Mucosa of gallbladder (tissue), 1 donor: ENCODE measurements at regions not wholly inside any gene's neighbourhood (a gene's known extent, or its start where the extent isn't known, plus 50 kb on each side); places are given as distances from the start of the nearest gene placed in this dataset.

ENCODE experiments used
- DNase-seq: peaks from one replicate; pipeline ENCODE4 v3.0.0-alpha.2; 2020; ENCODE audit warnings: low spot score
- donor health status: DM: no; HTN: no; CAD: no.

GRCh38 chr6:23890543-23891227 is 235.3 kb upstream of the NRSN1 start:
- DNase-seq, result no peak

- DNase-seq, result no peak
These were observed 220.7 kb upstream of the NRSN1 start for GRCh38 chr6:23905133-23905815.

- no peak for DNase-seq
These were observed 215.6 kb upstream of the NRSN1 start for GRCh38 chr6:23910420-23910819.

- no peak for DNase-seq
These were observed 198.1 kb upstream of the NRSN1 start for GRCh38 chr6:23927935-23928334.

- no peak for DNase-seq
These were observed 196.8 kb upstream of the NRSN1 start for GRCh38 chr6:23929201-23929600.

- no peak for DNase-seq
These were observed 185.5 kb upstream of the NRSN1 start for GRCh38 chr6:23940466-23940865.

GRCh38 chr6:23951691-23952090 is 174.3 kb upstream of the NRSN1 start:
- no peak for DNase-seq

GRCh38 chr6:23952245-23952644 is 173.8 kb upstream of the NRSN1 start:
- no peak for DNase-seq

- DNase-seq, result no peak
These were observed 172.0 kb upstream of the NRSN1 start for GRCh38 chr6:23953976-23954375.

GRCh38 chr6:23957017-23957416 is 169.0 kb upstream of the NRSN1 start:
- no peak for DNase-seq

GRCh38 chr6:23964865-23965264 is 161.2 kb upstream of the NRSN1 start:
- DNase-seq, result no peak

- DNase-seq, result no peak
These were observed 156.7 kb upstream of the NRSN1 start for GRCh38 chr6:23969344-23969743.

GRCh38 chr6:23977706-23978105 is 148.3 kb upstream of the NRSN1 start:
- DNase-seq, result no peak

GRCh38 chr6:23980965-23981364 is 145.1 kb upstream of the NRSN1 start:
- DNase-seq, result no peak

GRCh38 chr6:23981923-23982322 is 144.1 kb upstream of the NRSN1 start:
- DNase-seq, result no peak

- DNase-seq, result no peak
These were observed 142.3 kb upstream of the NRSN1 start for GRCh38 chr6:23983735-23984134.

- no peak for DNase-seq
These were observed 141.0 kb upstream of the NRSN1 start for GRCh38 chr6:23985015-23985414.

GRCh38 chr6:23989885-23990533 is 136.0 kb upstream of the NRSN1 start:
- DNase-seq, result no peak

GRCh38 chr6:23994013-23994412 is 132.0 kb upstream of the NRSN1 start:
- no peak for DNase-seq

GRCh38 chr6:24004062-24004461 is 122.0 kb upstream of the NRSN1 start:
- no peak for DNase-seq

- DNase-seq, result no peak
These were observed 121.4 kb upstream of the NRSN1 start for GRCh38 chr6:24004659-24005058.

- DNase-seq, result no peak
These were observed 119.8 kb upstream of the NRSN1 start for GRCh38 chr6:24006254-24006653.

GRCh38 chr6:24009319-24009718 is 116.7 kb upstream of the NRSN1 start:
- no peak for DNase-seq
